ENCODE measurements at regions not wholly inside any gene's neighbourhood (a gene's known extent, or its start where the extent isn't known, plus 50 kb on each side); places are given as distances from the start of the nearest gene placed in this dataset.

DNA sequence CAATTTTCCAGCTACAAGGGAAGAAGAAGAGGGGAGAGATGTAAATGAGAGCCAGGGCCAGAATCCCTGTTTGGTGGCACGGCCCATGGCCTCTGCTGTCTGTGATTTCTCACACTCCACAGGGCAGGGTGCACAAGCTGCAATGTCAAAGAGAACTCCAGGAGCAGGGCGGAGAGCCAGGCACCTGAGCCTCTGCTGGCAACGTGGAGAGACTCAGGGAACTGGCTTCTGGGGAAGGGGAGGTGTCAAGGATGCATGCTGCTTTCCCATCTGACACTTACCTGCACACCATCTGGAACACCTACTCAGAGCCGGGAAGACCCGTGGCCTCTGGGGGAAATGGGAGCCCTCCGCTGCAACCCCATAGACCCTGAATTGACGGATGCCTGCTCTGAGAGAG lies 507.5 kb upstream of the NR2F2 start:
- TF ChIP-seq CREB1 (CRISPR knock-in tag; IDR thresholded peaks at IDR 0.05; ENCODE audit: low read depth) (no peak), ZNF331 (CRISPR knock-in tag; IDR thresholded peaks at IDR 0.05; ENCODE audit: low read depth) (no peak)
- TF ChIP-seq, protein P1, sequence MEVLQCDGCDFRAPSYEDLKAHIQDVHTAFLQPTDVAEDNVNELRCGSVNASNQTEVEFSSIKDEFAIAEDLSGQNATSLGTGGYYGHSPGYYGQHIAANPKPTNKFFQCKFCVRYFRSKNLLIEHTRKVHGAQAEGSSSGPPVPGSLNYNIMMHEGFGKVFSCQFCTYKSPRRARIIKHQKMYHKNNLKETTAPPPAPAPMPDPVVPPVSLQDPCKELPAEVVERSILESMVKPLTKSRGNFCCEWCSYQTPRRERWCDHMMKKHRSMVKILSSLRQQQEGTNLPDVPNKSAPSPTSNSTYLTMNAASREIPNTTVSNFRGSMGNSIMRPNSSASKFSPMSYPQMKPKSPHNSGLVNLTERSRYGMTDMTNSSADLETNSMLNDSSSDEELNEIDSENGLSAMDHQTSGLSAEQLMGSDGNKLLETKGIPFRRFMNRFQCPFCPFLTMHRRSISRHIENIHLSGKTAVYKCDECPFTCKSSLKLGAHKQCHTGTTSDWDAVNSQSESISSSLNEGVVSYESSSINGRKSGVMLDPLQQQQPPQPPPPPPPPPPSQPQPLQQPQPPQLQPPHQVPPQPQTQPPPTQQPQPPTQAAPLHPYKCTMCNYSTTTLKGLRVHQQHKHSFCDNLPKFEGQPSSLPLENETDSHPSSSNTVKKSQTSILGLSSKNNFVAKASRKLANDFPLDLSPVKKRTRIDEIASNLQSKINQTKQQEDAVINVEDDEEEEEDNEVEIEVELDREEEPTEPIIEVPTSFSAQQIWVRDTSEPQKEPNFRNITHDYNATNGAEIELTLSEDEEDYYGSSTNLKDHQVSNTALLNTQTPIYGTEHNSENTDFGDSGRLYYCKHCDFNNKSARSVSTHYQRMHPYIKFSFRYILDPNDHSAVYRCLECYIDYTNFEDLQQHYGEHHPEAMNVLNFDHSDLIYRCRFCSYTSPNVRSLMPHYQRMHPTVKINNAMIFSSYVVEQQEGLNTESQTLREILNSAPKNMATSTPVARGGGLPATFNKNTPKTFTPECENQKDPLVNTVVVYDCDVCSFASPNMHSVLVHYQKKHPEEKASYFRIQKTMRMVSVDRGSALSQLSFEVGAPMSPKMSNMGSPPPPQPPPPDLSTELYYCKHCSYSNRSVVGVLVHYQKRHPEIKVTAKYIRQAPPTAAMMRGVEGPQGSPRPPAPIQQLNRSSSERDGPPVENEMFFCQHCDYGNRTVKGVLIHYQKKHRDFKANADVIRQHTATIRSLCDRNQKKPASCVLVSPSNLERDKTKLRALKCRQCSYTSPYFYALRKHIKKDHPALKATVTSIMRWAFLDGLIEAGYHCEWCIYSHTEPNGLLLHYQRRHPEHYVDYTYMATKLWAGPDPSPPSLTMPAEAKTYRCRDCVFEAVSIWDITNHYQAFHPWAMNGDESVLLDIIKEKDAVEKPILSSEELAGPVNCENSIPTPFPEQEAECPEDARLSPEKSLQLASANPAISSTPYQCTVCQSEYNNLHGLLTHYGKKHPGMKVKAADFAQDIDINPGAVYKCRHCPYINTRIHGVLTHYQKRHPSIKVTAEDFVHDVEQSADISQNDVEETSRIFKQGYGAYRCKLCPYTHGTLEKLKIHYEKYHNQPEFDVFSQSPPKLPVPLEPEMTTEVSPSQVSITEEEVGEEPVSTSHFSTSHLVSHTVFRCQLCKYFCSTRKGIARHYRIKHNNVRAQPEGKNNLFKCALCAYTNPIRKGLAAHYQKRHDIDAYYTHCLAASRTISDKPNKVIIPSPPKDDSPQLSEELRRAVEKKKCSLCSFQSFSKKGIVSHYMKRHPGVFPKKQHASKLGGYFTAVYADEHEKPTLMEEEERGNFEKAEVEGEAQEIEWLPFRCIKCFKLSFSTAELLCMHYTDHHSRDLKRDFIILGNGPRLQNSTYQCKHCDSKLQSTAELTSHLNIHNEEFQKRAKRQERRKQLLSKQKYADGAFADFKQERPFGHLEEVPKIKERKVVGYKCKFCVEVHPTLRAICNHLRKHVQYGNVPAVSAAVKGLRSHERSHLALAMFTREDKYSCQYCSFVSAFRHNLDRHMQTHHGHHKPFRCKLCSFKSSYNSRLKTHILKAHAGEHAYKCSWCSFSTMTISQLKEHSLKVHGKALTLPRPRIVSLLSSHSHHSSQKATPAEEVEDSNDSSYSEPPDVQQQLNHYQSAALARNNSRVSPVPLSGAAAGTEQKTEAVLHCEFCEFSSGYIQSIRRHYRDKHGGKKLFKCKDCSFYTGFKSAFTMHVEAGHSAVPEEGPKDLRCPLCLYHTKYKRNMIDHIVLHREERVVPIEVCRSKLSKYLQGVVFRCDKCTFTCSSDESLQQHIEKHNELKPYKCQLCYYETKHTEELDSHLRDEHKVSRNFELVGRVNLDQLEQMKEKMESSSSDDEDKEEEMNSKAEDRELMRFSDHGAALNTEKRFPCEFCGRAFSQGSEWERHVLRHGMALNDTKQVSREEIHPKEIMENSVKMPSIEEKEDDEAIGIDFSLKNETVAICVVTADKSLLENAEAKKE (CRISPR knock-in tag; IDR thresholded peaks at IDR 0.05), result no peak
- ATAC-seq (no peak), DNase-seq (ENCODE audit: low spot score) (no peak)
- H3K4me3 Mint-ChIP-seq, result no peak overlapping the region
- no peaks in the 10 kb centered on the region for H3K4me1 Mint-ChIP-seq
- Histone ChIP-seq H3K79me2 (replicated peaks; ENCODE audit: insufficient read depth) (no peaks in the 10 kb centered on the region), H3K4me3 (no peak overlapping the region), H3F3A (replicated peaks; ENCODE audit: low read depth) (no peaks in the 10 kb centered on the region), H2AFZ (no peak overlapping the region), H3K36me3 (ENCODE audit: insufficient read depth) (no peaks in the 10 kb centered on the region), H4K20me1 (replicated peaks; ENCODE audit: insufficient read depth) (no peaks in the 10 kb centered on the region), H3K4me1 (ENCODE audit: insufficient read depth) (0 out of 2 replicates have a peak, but pooled peaks cover 3% of the 10 kb centered on the region), H3K27me3 (ENCODE audit: insufficient read depth) (no peaks in the 10 kb centered on the region), H3K9me2 (ENCODE audit: insufficient read depth) (0 out of 2 replicates have a peak, but pooled peaks cover 3% of the 10 kb centered on the region), H3K4me2 (no peak overlapping the region), H3K27ac (ENCODE audit: low read depth) (no peak overlapping the region)
- peaks cover 2% of the 10 kb centered on the region for H3K27me3 Mint-ChIP-seq (ENCODE audit: insufficient read depth, low read depth, poor library complexity)
- peaks cover 4% of the 10 kb centered on the region; the same call in 2 of the 3 replicates for H3K9me3 Mint-ChIP-seq
- H3K36me3 Mint-ChIP-seq (ENCODE audit: low read depth), result no peaks in the 10 kb centered on the region
- H3K27ac Mint-ChIP-seq, result no peak overlapping the region

DNA sequence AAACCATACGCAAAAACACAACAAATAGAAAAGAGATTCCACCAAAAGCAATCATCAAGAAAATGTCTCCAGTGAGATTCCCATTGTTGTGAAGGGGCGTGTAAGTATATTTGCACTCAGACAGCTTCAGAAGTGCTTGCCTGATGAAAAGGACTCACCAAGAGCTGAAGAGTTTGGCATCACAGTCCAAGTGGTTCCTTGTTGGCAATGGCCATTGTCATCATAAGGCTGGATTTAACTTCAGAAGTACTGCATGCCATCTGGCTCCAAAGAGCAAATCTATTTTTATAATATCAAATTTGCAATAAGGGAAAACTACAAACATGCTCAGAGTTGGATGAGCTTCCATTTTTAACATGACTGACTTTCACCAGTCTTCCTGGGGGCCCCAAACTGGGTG lies 505.3 kb upstream of the NR2F2 start:
- Histone ChIP-seq H4K20me1 (replicated peaks; ENCODE audit: insufficient read depth) (no peaks in the 10 kb centered on the region), H3K27me3 (ENCODE audit: insufficient read depth) (no peaks in the 10 kb centered on the region), H3K4me2 (no peak overlapping the region), H3K27ac (ENCODE audit: low read depth) (no peak overlapping the region), H2AFZ (no peak overlapping the region), H3F3A (replicated peaks; ENCODE audit: low read depth) (no peaks in the 10 kb centered on the region), H3K79me2 (replicated peaks; ENCODE audit: insufficient read depth) (no peaks in the 10 kb centered on the region), H3K9me2 (ENCODE audit: insufficient read depth) (0 out of 2 replicates have a peak, but pooled peaks cover 3% of the 10 kb centered on the region), H3K4me1 (ENCODE audit: insufficient read depth) (peaks cover 17% of the 10 kb centered on the region; the same call in 1 of the 2 replicates), H3K36me3 (ENCODE audit: insufficient read depth) (no peaks in the 10 kb centered on the region), H3K4me3 (no peak overlapping the region)
- Mint-ChIP-seq H3K9me3 (peaks cover 10% of the 10 kb centered on the region; the same call in 2 of the 3 replicates), H3K36me3 (ENCODE audit: low read depth) (peaks cover 4% of the 10 kb centered on the region; the same call in 2 of the 3 replicates), H3K27ac (no peak overlapping the region), H3K27me3 (ENCODE audit: insufficient read depth, low read depth, poor library complexity) (peaks cover 2% of the 10 kb centered on the region), H3K4me3 (no peak overlapping the region), H3K4me1 (peaks cover 11% of the 10 kb centered on the region)
- TF ChIP-seq ZNF331 (CRISPR knock-in tag; IDR thresholded peaks at IDR 0.05; ENCODE audit: low read depth) (no peak), EZH2 (IDR thresholded peaks at IDR 0.05; ENCODE audit: low read depth, unreplicated experiment) (no peak)
- DNase-seq (ENCODE audit: low spot score), result no peak
- ATAC-seq, result no peak
